Stimulated activated CD4-positive, alpha-beta T cell treated with anti-CD3 and anti-CD28 coated beads, TNF-alpha, amount 100 ng/mL, for 4 hours (primary cell): ENCODE measurements at regions not wholly inside any gene's neighbourhood (a gene's known extent, or its start where the extent isn't known, plus 50 kb on each side); places are given as distances from the start of the nearest gene placed in this dataset.
"Not testable (repeated sequence)": the region's sequence is repeated elsewhere in the genome, so short reads cannot be mapped to it uniquely, and the experiment has no call there.

Experiments
- DNase-seq, 3 experiments: peaks; one replicate each; pipeline ENCODE4 v3.0.0-alpha.2; 2020; ENCODE audit warnings: low read depth in 3 of 3

- DNase-seq, result no peak
Observed at GRCh38 chr9:110092792-110093191, 115.2 kb downstream of the C9orf152 start.

DNA sequence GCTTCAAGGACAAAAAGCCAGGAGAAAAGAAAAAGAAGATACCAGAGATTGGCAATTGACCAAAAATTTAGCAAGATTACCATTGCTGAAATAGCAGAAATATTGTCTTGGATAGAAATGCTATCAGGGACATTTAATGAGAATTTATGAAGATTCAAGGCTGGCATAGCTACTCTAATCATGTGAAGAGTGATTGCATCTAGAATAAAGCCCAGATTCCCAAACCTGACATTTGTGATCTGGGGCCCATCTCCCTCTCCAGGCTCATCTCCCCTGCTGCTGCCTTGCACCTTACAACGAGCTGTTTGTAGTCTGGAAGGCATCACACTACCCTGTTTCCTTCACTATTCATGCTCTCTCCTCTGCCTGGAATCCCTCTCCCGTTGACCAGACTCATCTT lies 114.5 kb downstream of the C9orf152 start:
- no peak for DNase-seq

DNA sequence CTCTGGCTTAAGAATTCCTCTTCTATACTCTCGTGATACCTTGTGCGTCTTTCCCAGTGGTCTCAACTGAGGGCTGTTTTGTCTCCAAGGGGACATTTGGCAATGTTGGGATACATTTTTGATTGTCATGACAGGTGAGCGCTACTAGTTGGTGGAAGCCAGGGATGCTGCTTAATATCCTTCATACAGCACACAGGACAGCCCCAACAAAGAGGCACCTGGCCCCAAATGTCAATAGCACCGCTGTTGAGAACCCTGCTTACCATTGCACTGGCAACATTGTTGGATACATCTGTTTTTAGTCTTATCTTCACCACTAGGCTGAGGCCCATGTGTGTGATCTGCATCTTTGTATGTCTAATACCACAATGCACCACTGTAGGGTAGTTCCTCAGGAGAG lies 114.1 kb downstream of the C9orf152 start:
- DNase-seq, result no peak

GRCh38 chr9:110095161-110095595 lies 112.8 kb downstream of the C9orf152 start:
- DNase-seq, result no peak

DNA sequence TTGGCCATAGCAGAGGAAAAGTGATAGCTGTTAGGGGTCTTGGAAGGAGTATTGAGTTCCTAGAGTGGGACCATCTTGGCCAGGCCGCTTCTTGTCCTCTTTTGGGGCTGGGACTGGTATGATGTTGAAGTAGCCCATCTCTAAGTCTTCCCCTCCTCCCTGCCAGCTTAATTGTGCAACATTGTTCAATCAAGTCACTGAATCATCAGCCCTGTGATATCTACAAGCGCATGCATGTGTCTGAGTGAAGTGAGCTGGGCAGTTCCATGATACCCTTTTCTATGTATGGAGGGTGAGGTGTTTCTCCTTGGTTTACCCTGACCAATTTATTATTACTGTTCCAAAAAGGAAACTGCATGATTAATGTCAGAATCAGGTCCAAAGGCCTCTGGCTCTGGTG lies 112.2 kb downstream of the C9orf152 start:
- DNase-seq, result no peak

DNA sequence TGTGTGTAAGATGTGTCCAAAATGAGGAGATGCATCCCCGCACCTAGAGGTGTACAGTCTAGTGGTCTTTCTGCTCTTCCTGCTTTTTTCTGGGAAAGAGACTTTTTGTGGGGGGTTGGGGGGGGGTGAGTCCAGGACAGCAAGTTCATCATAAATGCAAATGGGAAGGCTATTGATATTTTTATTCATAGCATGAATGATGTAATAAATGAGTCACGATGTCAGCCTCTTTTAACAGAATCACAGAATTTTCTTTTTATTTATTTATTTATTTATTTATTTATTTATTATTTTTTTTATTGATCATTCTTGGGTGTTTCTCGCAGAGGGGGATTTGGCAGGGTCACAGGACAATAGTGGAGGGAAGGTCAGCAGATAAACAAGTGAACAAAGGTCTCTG lies 111.3 kb downstream of the C9orf152 start:
- not testable (repeated sequence) for DNase-seq

DNA sequence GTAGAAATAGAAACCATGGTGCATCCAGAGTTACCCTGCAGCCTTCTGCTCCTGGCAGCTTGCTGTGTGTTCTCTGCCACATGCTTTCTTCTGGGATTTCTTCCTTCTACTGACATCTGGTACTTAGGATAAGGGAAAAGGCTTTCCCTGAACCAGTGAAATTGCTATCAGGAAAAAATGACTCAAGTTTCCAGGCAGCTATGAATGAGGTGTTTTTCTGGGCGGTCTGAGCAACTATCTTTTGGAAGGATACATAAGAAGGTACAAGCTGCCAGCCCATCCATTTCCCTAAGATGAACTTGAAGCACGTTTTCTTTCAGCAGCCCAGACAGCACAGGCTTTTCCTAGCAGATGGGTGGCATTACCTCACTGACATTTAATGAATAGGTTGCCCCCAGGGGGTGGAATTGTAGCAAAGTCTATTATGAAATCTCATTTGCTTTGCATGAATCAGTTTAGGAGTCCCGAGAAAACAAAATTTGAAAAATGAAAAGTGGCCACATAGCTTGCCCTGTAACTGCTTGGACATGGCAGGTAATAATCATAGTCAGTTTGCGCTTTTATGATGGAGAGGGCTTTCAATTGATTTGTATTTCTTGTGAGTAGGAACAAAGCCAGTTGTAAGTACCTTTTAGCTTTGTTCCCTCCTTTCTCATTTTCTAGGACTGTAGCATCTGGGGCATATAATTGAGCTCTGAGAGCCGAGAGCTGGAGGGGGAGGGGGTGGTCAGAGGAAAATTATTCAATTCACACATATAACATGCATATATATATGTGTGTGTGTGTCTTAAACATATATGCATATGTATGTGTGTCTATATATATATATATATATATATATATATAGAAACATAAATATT lies 108.5 kb downstream of the C9orf152 start:
- DNase-seq, result no peak

DNA sequence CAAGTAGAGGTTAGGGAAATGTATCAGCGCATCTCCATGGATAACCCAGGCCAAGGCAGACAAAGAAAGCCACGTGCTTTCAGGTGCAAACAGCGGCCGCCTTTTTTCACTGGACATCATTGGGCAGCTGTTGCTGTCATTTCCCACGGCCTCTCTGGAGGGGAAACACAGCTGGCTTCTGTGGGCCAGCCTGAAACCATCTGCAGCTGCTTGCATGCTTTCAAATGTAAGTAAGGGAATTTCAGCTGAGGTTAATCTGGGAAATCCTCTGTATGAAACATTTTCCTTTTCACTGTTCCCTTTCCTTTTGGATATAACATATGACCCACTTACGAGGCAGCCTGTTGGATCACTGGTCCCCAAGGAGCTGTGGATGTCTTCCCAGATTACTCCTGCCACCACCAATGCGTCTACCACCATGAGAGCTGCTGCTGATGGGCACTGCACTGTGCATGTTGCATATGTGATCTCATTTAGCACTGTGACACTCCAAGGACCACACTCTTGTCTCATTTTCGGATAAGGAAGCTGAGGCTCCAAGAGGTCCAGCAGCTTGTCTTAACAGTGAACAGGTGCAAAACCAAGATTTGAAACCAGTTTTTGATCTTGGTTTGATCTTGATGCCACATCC lies 106.3 kb downstream of the C9orf152 start:
- DNase-seq, result no peak

- no peak for DNase-seq
Observed at GRCh38 chr9:110103257-110103656, 104.7 kb downstream of the C9orf152 start.

- no peak for DNase-seq
Observed at GRCh38 chr9:110104261-110104809, 103.6 kb downstream of the C9orf152 start.

GRCh38 chr9:110105107-110105506 lies 102.9 kb downstream of the C9orf152 start:
- no peak for DNase-seq

GRCh38 chr9:110106661-110107060 lies 101.3 kb downstream of the C9orf152 start:
- DNase-seq, result no peak

- DNase-seq, result no peak
Observed at GRCh38 chr9:110109333-110110092, 98.4 kb downstream of the C9orf152 start.

DNA sequence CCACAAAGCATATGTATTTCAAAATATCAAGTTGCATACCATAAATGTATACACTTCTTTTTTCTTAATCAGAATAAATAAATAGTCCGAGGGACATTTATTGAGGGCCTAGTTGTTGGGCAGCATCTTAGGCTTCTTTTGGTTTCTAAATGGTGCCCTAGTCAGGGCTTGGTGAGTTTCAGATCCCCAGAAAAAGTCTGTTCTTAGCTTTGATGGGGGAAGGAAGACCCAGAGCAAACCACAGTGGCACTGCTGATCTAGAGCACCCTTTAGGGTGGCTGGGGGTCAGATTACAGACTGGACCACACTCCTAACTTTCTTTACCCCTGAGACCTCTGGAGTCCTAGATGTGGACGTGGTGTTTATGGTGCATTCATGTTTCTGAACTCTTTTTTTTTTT lies 97.8 kb downstream of the C9orf152 start:
- DNase-seq, result no peak

GRCh38 chr9:110111868-110112267 lies 96.1 kb downstream of the C9orf152 start:
- no peak for DNase-seq

- no peak for DNase-seq
Observed at GRCh38 chr9:110112792-110113191, 95.2 kb downstream of the C9orf152 start.

- no peak for DNase-seq
Observed at GRCh38 chr9:110114086-110114858, 93.7 kb downstream of the C9orf152 start.

- no peak for DNase-seq
Observed at GRCh38 chr9:110114859-110115201, 93.1 kb downstream of the C9orf152 start.

- DNase-seq, result no peak
Observed at GRCh38 chr9:110115341-110115820, 92.6 kb downstream of the C9orf152 start.

- DNase-seq, result no peak
Observed at GRCh38 chr9:110115826-110116542, 92.0 kb downstream of the C9orf152 start.

DNA sequence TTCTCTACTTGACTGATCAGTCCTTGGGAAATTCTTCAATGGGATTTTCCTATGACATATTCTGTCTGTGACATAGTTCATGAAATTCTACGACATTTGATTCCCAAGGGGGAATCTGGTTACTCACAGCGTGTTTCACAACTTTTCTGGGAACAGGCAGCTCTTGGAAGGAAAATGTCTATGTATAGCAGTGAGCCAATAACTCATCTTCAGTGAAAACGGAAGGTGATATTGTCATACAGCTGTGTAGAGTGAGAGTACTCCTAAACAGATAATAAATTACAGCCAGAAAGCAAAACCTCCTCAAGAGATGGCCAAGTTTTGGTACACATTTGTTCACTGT lies 91.4 kb downstream of the C9orf152 start:
- no peak for DNase-seq
